Mesenchymal stem cell (in vitro differentiated cells and primary cell): ENCODE measurements at regions not wholly inside any gene's neighbourhood (a gene's known extent, or its start where the extent isn't known, plus 50 kb on each side); places are given as distances from the start of the nearest gene placed in this dataset.

Experiments used
- DNase-seq: peaks from one replicate; pipeline ENCODE4 v3.0.0-alpha.2; 2013
- H2AFZ ChIP-seq: one replicate; pipeline ENCODE4 v1.6.1; 2013; ENCODE audit warnings: low read depth, mild to moderate bottlenecking, control low read depth, inconsistent platforms, low read length, moderate library complexity
- H2AK5ac ChIP-seq: 2 replicates; pipeline ENCODE4 v1.6.1; 2013; ENCODE audit warnings: low read length, moderate library complexity, mild to moderate bottlenecking, inconsistent platforms; ENCODE audit not compliant: severe bottlenecking
- H2BK120ac ChIP-seq: one replicate; pipeline ENCODE4 v1.6.1; 2013; ENCODE audit warnings: low read depth, mild to moderate bottlenecking, inconsistent platforms, low read length, moderate library complexity
- H2BK12ac ChIP-seq, 2 experiments: one replicate each; pipeline ENCODE4 v1.6.1; 2013; ENCODE audit warnings: inconsistent platforms in 2 of 2, low read length in 2 of 2, mild to moderate bottlenecking in 2 of 2, moderate library complexity in 2 of 2, control low read depth in 1 of 2
- H2BK15ac ChIP-seq: one replicate; pipeline ENCODE4 v1.6.1; 2013; ENCODE audit warnings: mild to moderate bottlenecking, low read depth, inconsistent platforms; ENCODE audit not compliant: poor library complexity, severe bottlenecking
- H2BK5ac ChIP-seq: 2 replicates; pipeline ENCODE4 v1.6.1; 2013; ENCODE audit warnings: low read depth, mild to moderate bottlenecking, low read length, control low read depth, inconsistent platforms; ENCODE audit not compliant: poor library complexity, severe bottlenecking
- H3K14ac ChIP-seq, 2 experiments: one replicate each; pipeline ENCODE4 v1.6.1; 2013; ENCODE audit warnings: inconsistent platforms in 2 of 2, low read length in 2 of 2, control low read depth in 1 of 2, mild to moderate bottlenecking in 1 of 2, moderate library complexity in 1 of 2
- H3K18ac ChIP-seq, 2 experiments: one replicate each; pipeline ENCODE4 v1.6.1; 2013; ENCODE audit warnings: inconsistent platforms in 2 of 2, low read length in 2 of 2, control low read depth in 1 of 2, low read depth in 1 of 2, mild to moderate bottlenecking in 1 of 2
- H3K23ac ChIP-seq, 2 experiments: one replicate each; pipeline ENCODE4 v1.6.1; 2013; ENCODE audit warnings: inconsistent platforms in 2 of 2, low read length in 2 of 2, mild to moderate bottlenecking in 2 of 2, moderate library complexity in 2 of 2, control low read depth in 1 of 2
- H3K27ac ChIP-seq: 2 replicates; pipeline ENCODE4 v1.5.1; 2013; ENCODE audit warnings: mild to moderate bottlenecking, moderate library complexity, low read length, control low read depth, inconsistent platforms; ENCODE audit not compliant: poor library complexity, severe bottlenecking
- H3K27me3 ChIP-seq, 2 experiments: 2 replicates each; pipeline versions ENCODE4 v1.6.1 to v1.7.0; 2013; ENCODE audit warnings: low read length in 2 of 2, mild to moderate bottlenecking in 2 of 2, moderate library complexity in 2 of 2, control low read depth in 1 of 2, inconsistent platforms in 1 of 2; ENCODE audit not compliant: control insufficient read depth in 1 of 2, insufficient read depth in 1 of 2
- H3K36me3 ChIP-seq, 2 experiments: 2 replicates each; pipeline versions ENCODE4 v1.6.1 to v1.7.0; 2013; ENCODE audit warnings: low read length in 2 of 2, control low read depth in 1 of 2, inconsistent platforms in 1 of 2, low read depth in 1 of 2, mild to moderate bottlenecking in 1 of 2; ENCODE audit not compliant: insufficient read depth in 2 of 2, control insufficient read depth in 1 of 2
- H3K4ac ChIP-seq, 2 experiments: one replicate each; pipeline ENCODE4 v1.6.1; 2013; ENCODE audit warnings: inconsistent platforms in 2 of 2, low read length in 2 of 2, mild to moderate bottlenecking in 2 of 2, moderate library complexity in 2 of 2, control low read depth in 1 of 2, low read depth in 1 of 2
- H3K4me1 ChIP-seq: 2 replicates; pipeline ENCODE4 v1.6.1; 2013; ENCODE audit warnings: low read depth, low read length, control low read depth; ENCODE audit not compliant: control insufficient read depth, insufficient read depth
- H3K4me2 ChIP-seq: 2 replicates; pipeline ENCODE4 v1.6.1; 2013; ENCODE audit warnings: low read length, mild to moderate bottlenecking, inconsistent platforms; ENCODE audit not compliant: poor library complexity, severe bottlenecking
- H3K4me3 ChIP-seq, 2 experiments: 2 replicates each; pipeline versions ENCODE4 v1.5.1 to v1.7.0; 2013; ENCODE audit warnings: low read length in 2 of 2, mild to moderate bottlenecking in 2 of 2, control low read depth in 1 of 2, low read depth in 1 of 2; ENCODE audit not compliant: insufficient read depth in 1 of 2
- H3K79me1 ChIP-seq: replicated peaks from 2 replicates; pipeline ENCODE4 v1.6.1; 2013; ENCODE audit warnings: mild to moderate bottlenecking, control low read depth, low read length, inconsistent platforms; ENCODE audit not compliant: poor library complexity, severe bottlenecking
- H3K9ac ChIP-seq: 2 replicates; pipeline ENCODE4 v1.7.0; 2013; ENCODE audit warnings: mild to moderate bottlenecking, low read length, moderate library complexity
- H3K9me3 ChIP-seq: 2 replicates; pipeline ENCODE4 v1.7.0; 2013; ENCODE audit warnings: mild to moderate bottlenecking, low read length; ENCODE audit not compliant: control insufficient read depth
- H4K8ac ChIP-seq: one replicate; pipeline ENCODE4 v1.6.1; 2013; ENCODE audit warnings: inconsistent platforms, mild to moderate bottlenecking, low read length, moderate library complexity
- H4K91ac ChIP-seq: one replicate; pipeline ENCODE4 v1.6.1; 2013; ENCODE audit warnings: mild to moderate bottlenecking, low read length, inconsistent platforms
- WGBS: methylation state at CpG from one replicate; pipeline ENCODE4 v1.1.7; 2013; ENCODE audit warnings: mixed read lengths; 5-methylcytosine and 5-hydroxymethylcytosine counted together

DNA sequence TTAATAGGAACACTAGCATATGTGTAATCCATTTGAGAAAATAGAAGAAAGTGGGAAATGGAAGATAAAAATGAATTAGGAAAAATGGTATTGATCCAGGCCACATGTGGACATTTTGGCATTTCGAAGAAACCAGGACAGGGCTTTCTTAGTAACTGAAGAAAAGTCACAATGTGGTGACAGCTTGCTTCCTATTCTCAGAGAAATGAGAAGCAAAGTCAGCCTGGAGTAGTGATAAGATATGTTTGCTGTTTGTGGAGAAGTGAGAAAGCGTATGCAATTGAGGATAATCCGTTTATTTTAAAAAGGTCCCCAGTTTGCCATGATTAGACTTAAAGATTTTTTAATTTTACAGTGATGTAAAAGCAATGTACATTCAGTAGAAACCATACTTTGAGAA lies 127.9 kb downstream of the SLITRK6 start:
- Histone ChIP-seq H2AK5ac (no peak overlapping the region), H2BK120ac (no peak overlapping the region), H3K27ac (no peak overlapping the region), H4K8ac (no peak overlapping the region), H3K4me1 (no peaks in the 10 kb centered on the region), H3K4me3 (no peak overlapping the region), H3K9me3 (peaks cover 13% of the 10 kb centered on the region), H3K23ac (no peak overlapping the region), H4K91ac (no peak overlapping the region), H3K9ac (no peak overlapping the region), H3K14ac (no peak overlapping the region), H3K27me3 (no peaks in the 10 kb centered on the region), H3K18ac (no peak overlapping the region), H3K36me3 (no peaks in the 10 kb centered on the region), H2BK5ac (no peak overlapping the region), H3K4ac (no peak overlapping the region), H3K79me1 (no peaks in the 10 kb centered on the region), H3K4me2 (no peak overlapping the region), H2AFZ (no peak overlapping the region), H2BK12ac (no peak overlapping the region), H2BK15ac (no peak overlapping the region)
- 98% methylated on average over 3 of the region's 3 CpGs for WGBS
- DNase-seq, result no peak

DNA sequence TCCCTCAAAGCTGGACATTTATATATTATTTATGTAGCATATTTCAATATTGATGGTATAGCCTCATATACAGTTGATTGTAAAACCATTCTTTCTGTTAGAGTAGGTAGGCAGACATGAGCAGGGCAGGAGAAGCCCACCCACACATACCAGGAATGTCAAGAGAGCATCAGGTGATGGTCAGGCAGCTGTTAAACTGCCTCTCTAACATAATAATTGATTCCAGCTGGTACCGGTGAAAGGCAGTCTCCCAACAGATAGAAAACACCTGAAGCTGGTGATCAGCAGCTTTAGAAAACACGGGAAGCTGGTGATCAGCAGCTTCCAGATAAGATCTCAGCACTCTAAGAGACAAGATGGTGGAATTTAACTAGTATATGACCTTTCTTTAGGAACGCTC lies 132.9 kb downstream of the SLITRK6 start:
- H3K4me3 ChIP-seq, result no peak overlapping the region
- H3K23ac ChIP-seq, result no peak overlapping the region
- no peak overlapping the region for H4K91ac ChIP-seq
- H2BK12ac ChIP-seq, result no peak overlapping the region
- no peak overlapping the region for H2AFZ ChIP-seq
- no peak overlapping the region for H3K9ac ChIP-seq
- WGBS, result 80% methylated on average over 1 of the region's 3 CpGs
- peak overlapping the region in 1 of 2 experiments; percentile 76 for H3K18ac ChIP-seq
- H4K8ac ChIP-seq, result no peak overlapping the region
- no peaks in the 10 kb centered on the region for H3K79me1 ChIP-seq
- no peaks in the 10 kb centered on the region for H3K4me1 ChIP-seq
- H3K4ac ChIP-seq, result no peak overlapping the region
- no peak overlapping the region for H3K14ac ChIP-seq
- no peaks in the 10 kb centered on the region for H3K27me3 ChIP-seq
- no peak for DNase-seq
- no peak overlapping the region for H3K4me2 ChIP-seq
- H2AK5ac ChIP-seq, result no peak overlapping the region
- no peaks in the 10 kb centered on the region for H3K9me3 ChIP-seq
- H2BK120ac ChIP-seq, result no peak overlapping the region
- no peaks in the 10 kb centered on the region for H3K36me3 ChIP-seq
- no peak overlapping the region for H2BK5ac ChIP-seq
- H3K27ac ChIP-seq, result no peak overlapping the region
- H2BK15ac ChIP-seq, result no peak overlapping the region

DNA sequence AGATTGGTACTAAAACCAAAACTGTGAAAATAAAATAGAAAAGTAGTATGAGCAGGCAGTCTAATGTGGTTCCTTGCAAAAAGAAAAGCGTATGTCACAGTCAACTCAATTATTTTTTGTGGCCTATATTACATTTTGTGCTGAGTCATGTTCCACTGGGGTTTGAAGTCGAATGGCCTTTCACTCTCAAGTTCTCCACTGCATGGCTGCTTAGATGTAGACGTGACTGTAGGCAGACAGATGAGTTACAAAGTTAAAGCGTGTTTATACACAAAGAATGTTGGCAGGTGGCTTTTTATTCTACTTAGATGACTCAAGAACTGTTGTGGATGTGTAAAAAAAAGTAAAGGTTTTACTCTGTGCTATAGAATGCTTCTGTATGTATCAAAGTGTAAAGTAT lies 133.9 kb downstream of the SLITRK6 start:
- Histone ChIP-seq H2AFZ (no peak overlapping the region), H3K4me2 (no peak overlapping the region), H2BK120ac (no peak overlapping the region), H3K27me3 (no peaks in the 10 kb centered on the region), H3K36me3 (no peaks in the 10 kb centered on the region), H2BK5ac (no peak overlapping the region), H3K18ac (no peak overlapping the region), H2BK15ac (no peak overlapping the region), H3K79me1 (no peaks in the 10 kb centered on the region), H3K4me3 (no peak overlapping the region), H4K8ac (no peak overlapping the region), H3K14ac (no peak overlapping the region), H3K4ac (no peak overlapping the region), H2AK5ac (no peak overlapping the region), H3K23ac (no peak overlapping the region), H4K91ac (no peak overlapping the region), H3K9me3 (no peaks in the 10 kb centered on the region), H3K4me1 (no peaks in the 10 kb centered on the region), H3K27ac (no peak overlapping the region), H3K9ac (no peak overlapping the region), H2BK12ac (no peak overlapping the region)
- WGBS, result 50% methylated on average over 4 of the region's 4 CpGs
- DNase-seq, result peak; percentile 39

DNA sequence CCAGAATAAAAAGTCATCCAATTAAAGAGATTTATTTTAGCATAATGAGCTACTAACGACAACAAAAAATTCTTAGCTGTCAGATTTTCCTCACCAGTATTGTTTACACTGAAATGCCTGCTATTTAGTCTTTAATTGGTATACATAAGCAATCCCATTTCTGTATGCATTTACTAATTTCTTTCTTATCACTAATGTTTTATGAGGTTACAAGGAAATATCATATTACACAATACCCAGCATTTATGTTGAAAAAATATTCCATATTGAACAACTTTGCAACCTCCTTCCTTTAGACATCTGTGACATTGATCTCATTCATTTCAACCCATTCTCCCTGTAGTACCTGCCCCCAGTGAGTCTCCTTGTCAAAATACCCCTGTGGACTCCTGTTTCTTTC lies 135.4 kb downstream of the SLITRK6 start:
- Histone ChIP-seq H3K36me3 (no peaks in the 10 kb centered on the region), H3K9me3 (no peaks in the 10 kb centered on the region), H3K23ac (no peak overlapping the region), H3K4me1 (no peaks in the 10 kb centered on the region), H3K27ac (no peak overlapping the region), H3K4me3 (no peak overlapping the region), H3K4me2 (no peak overlapping the region), H2BK5ac (no peak overlapping the region), H3K9ac (no peak overlapping the region), H3K14ac (no peak overlapping the region), H3K79me1 (no peaks in the 10 kb centered on the region), H2BK120ac (no peak overlapping the region), H4K8ac (no peak overlapping the region), H2BK15ac (no peak overlapping the region), H3K27me3 (no peaks in the 10 kb centered on the region), H4K91ac (no peak overlapping the region), H3K4ac (no peak overlapping the region), H2AFZ (no peak overlapping the region), H2BK12ac (no peak overlapping the region), H2AK5ac (no peak overlapping the region), H3K18ac (no peak overlapping the region)
- WGBS, result 100% methylated on average over 1 of the region's 1 CpG
- DNase-seq, result no peak
